Esophagus muscularis mucosa (tissue), 4 donors: ENCODE measurements at regions not wholly inside any gene's neighbourhood (a gene's known extent, or its start where the extent isn't known, plus 50 kb on each side); places are given as distances from the start of the nearest gene placed in this dataset.

Source experiments
- DNase-seq: peaks from one replicate; pipeline ENCODE4 v3.0.0-alpha.2; 2017; ENCODE audit errors: extremely low spot score
- H3K27ac ChIP-seq, 4 donors: fragments of 200-600 bp; sonication (generic); replicated peaks in 1 of 4; 1 replicate in 3 of 4; 2 replicates in 1 of 4; pipeline ENCODE4 v1.5.1; 2016 to 2019; ENCODE audit warnings: mild to moderate bottlenecking in 1 of 4
- H3K27me3 ChIP-seq, 4 donors: fragments of 200-600 bp; sonication (generic); one replicate each; pipeline versions ENCODE4 v1.5.1 to v1.6.0; 2016 to 2019
- H3K36me3 ChIP-seq, 4 donors: fragments of 200-600 bp; sonication (generic); one replicate each; pipeline ENCODE4 v1.5.1; 2016 to 2019
- H3K4me1 ChIP-seq, 4 donors: fragments of 200-600 bp; sonication (generic); one replicate each; pipeline ENCODE4 v1.5.1; 2016 to 2019
- H3K4me3 ChIP-seq, 4 donors: fragments of 200-600 bp; sonication (generic); 1 replicate in 2 of 4; 2 replicates in 2 of 4; pipeline ENCODE4 v1.5.1; 2016 to 2019; ENCODE audit warnings: mild to moderate bottlenecking in 4 of 4, moderate library complexity in 1 of 4
- H3K9me3 ChIP-seq, 4 donors: fragments of 200-600 bp; sonication (generic); 1 replicate in 3 of 4; 2 replicates in 1 of 4; pipeline ENCODE4 v1.5.1; 2016 to 2019
- CTCF ChIP-seq, 3 experiments: fragments of 200-600 bp in 2 of 3; fragments of 450-650 bp in 1 of 3; sonication (generic) in 2 of 3; IDR thresholded peaks; one replicate each; pipeline ENCODE4 v1.5.1; 2017 to 2019; ENCODE audit warnings: antibody characterized with exemption in 3 of 3, mild to moderate bottlenecking in 2 of 3, moderate library complexity in 1 of 3
- EP300 ChIP-seq: sonication (generic); formaldehyde crosslinking; IDR thresholded peaks from one replicate; pipeline ENCODE4 v1.6.1; 2017; ENCODE audit warnings: antibody characterized with exemption
- POLR2A ChIP-seq: fragments of 450-650 bp; IDR thresholded peaks from one replicate; pipeline ENCODE4 v1.6.1; 2017; ENCODE audit warnings: antibody characterized with exemption, moderate library complexity, mild to moderate bottlenecking, low read depth
- POLR2AphosphoS5 ChIP-seq, 2 donors: sonication (generic); formaldehyde crosslinking; IDR thresholded peaks; one replicate each; pipeline ENCODE4 v1.6.1; 2017; ENCODE audit warnings: antibody characterized with exemption in 2 of 2
- WGBS: methylation state at CpG from one replicate; pipeline ENCODE4 v1.1.5; 2018; 5-methylcytosine and 5-hydroxymethylcytosine counted together
- intact Hi-C: fragments of 100-400 bp; cut with DNase I; formaldehyde crosslinking; loops from one replicate; pipeline ENCODE4 v1.15.1; 2023

DNA sequence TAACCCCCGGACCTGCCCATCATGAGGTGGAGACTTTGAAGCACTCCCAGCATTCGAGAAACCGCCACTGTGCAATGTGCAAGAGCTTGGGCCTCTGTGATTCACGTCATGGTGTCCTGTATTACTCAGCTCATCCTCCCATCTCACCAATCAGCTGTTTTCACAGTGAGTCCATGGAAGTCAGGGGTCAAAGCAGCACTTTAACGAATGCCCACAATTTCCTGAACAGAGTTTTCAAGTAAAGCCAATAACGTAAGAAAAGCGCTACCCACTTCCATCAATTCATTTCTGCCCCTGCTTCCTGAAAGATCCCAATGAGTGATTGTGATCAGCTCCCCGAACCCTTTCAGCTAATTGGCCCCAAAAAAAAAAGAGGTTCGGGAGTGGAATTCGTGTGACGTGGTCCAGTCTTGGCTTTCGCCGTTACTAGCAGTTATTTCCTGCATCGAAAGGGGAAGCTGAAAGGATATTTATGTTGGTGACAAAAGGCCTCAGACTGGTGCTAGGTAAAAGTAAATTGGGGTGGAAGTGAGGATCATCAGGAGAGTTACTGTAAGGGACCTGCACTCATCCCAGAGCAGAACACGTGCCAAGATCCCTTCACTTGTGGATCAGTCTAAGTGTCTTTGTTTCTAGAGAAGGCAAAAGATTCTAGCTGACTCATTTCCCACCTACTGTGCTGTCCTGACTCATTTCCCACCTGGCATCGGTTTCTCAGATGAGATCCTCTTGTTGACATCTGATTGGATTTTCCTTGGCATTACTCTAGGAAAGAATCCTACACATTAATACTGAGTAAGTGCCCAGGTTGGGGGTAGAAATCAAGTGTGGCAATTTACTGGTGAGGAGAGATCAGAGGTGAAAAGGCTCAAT, 136.7 kb upstream of the NUDT7 start:
- Histone ChIP-seq H3K27me3 (peaks cover 0 to 27% (median 0%) of the 10 kb centered on the region in 4 donors), H3K27ac (peak overlapping the region in 3 of 4 donors; percentile 11 to 44 (median 34)), H3K4me1 (no peaks in the 10 kb centered on the region), H3K36me3 (no peaks in the 10 kb centered on the region), H3K4me3 (no peak overlapping the region), H3K9me3 (no peaks in the 10 kb centered on the region)
- no peak for DNase-seq
- intact Hi-C loops = no loop called here
- WGBS = 63% methylated on average over 16 of the region's 16 CpGs
- TF ChIP-seq POLR2A (no peak), POLR2AphosphoS5 (IDR thresholded peaks at IDR 0.05) (no peak), CTCF (IDR thresholded peaks at IDR 0.05) (no peak)

GRCh38 chr16:77588389-77588788, 133.9 kb upstream of the NUDT7 start:
- H3K27me3 ChIP-seq = peaks cover 0 to 27% (median 0%) of the 10 kb centered on the region in 4 donors
- intact Hi-C loops = no loop called here
- WGBS = 75% methylated on average over 3 of the region's 3 CpGs

DNA sequence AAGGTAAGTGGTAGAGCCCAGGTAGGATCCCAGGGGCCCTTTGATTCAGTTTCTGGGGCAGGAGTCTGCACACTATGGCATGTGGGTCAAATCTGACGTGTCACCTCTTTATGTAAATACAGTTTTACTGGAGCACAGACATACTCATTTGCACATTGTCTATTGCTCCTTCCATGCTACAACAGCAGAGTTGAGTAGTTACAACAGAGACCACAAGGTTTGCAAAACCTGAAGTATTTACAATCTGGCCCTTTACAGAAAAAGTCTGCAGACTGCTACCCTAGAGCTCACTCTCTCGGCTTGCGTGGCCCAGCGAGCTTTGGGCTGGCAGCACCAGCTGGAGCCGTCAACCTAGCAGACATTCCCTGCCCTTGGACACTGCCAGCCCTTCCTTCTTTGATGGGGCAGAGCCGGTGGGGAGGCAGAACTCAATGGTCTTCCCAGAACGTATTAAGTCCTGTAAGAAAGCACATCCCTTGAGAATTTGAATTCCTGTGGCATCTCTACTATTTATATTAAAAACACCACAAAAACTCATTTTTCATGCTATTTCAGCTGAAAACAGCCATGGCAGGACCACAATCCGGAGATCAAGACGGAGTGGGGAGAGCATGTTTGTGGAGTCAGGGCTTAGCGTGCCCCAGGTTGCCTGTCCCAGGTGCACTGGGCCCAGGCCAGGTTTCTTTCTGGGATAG, 133.1 kb upstream of the NUDT7 start:
- Histone ChIP-seq H3K4me1 (peaks cover 0 to 4% (median 0%) of the 10 kb centered on the region in 4 donors), H3K27me3 (peaks cover 0 to 27% (median 0%) of the 10 kb centered on the region in 4 donors), H3K9me3 (no peaks in the 10 kb centered on the region), H3K36me3 (no peaks in the 10 kb centered on the region), H3K4me3 (no peak overlapping the region), H3K27ac (no peak overlapping the region)
- intact Hi-C loops = no loop called here
- 90% methylated on average over 10 of the region's 10 CpGs for WGBS
- TF ChIP-seq POLR2A (no peak), EP300 (no peak), CTCF (IDR thresholded peaks at IDR 0.05) (no peak), POLR2AphosphoS5 (IDR thresholded peaks at IDR 0.05) (no peak)
- DNase-seq = no peak

More at GRCh38 chr16:77588389-77588788, 133.9 kb upstream of the NUDT7 start:
- Histone ChIP-seq H3K4me3 (no peak overlapping the region), H3K9me3 (no peaks in the 10 kb centered on the region), H3K36me3 (no peaks in the 10 kb centered on the region), H3K27ac (no peak overlapping the region), H3K4me1 (peaks cover 0 to 4% (median 0%) of the 10 kb centered on the region in 4 donors)
- no peak for DNase-seq
- no peak for TF ChIP-seq POLR2A
- TF ChIP-seq CTCF (IDR thresholded peaks at IDR 0.05) = no peak
- no peak for TF ChIP-seq EP300
- TF ChIP-seq POLR2AphosphoS5 (IDR thresholded peaks at IDR 0.05) = no peak

DNA sequence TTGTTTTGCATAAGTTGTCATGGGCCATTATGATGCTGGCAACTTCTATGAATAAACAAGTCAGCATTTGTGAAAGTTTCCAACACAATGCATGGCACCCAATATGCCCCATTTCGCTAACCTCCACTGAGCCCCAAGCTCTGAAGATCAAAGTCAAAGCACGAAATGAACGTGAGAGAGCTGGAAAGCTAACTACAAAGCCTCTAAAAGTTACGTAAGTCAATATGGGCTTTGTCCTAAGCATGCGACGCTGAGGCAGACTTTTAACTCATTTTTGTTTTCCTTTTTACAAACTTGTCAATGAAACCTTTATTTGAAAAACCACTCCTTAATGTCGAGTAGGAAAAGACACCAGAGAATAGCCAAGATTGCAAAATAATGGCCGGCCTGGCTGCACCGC, 131.6 kb upstream of the NUDT7 start:
- Histone ChIP-seq H3K4me3 (no peak overlapping the region), H3K4me1 (peaks cover 0 to 13% (median 0%) of the 10 kb centered on the region in 4 donors), H3K9me3 (no peaks in the 10 kb centered on the region), H3K27ac (no peak overlapping the region), H3K36me3 (no peaks in the 10 kb centered on the region), H3K27me3 (peaks cover 0 to 27% (median 0%) of the 10 kb centered on the region in 4 donors)
- 88% methylated on average over 9 of the region's 9 CpGs for WGBS
- no peak for DNase-seq
- TF ChIP-seq POLR2AphosphoS5 (IDR thresholded peaks at IDR 0.05) (no peak), CTCF (IDR thresholded peaks at IDR 0.05) (no peak), POLR2A (no peak), EP300 (no peak)
- intact Hi-C loops = no loop called here
